ENCODE measurements at regions not wholly inside any gene's neighbourhood (a gene's known extent, or its start where the extent isn't known, plus 50 kb on each side); places are given as distances from the start of the nearest gene placed in this dataset.

GRCh38 chr11:41982975-41983374, 523.5 kb upstream of the LRRC4C start:
- no peak for ATAC-seq
- H3K4me1 Mint-ChIP-seq (ENCODE audit: low read depth) = no peaks in the 10 kb centered on the region
- ChIA-PET POLR2A (no interaction called here), CTCF (no interaction called here)
- H3K4me3 Mint-ChIP-seq = no peak overlapping the region
- H3K9me3 Mint-ChIP-seq = peaks cover 11% of the 10 kb centered on the region
- intact Hi-C loops (cut with micrococcal nuclease) = no loop called here
- TF ChIP-seq CTCF (IDR thresholded peaks at IDR 0.05) = no peak
- no peak overlapping the region for H3K27ac Mint-ChIP-seq
- H3K27me3 Mint-ChIP-seq = no peaks in the 10 kb centered on the region
- DNase-seq = no peak
- H3K36me3 Mint-ChIP-seq (ENCODE audit: low read depth) = peaks cover 1% of the 10 kb centered on the region

- no peak for ATAC-seq
- ChIA-PET CTCF (no interaction called here), POLR2A (no interaction called here)
- H3K9me3 Mint-ChIP-seq = peaks cover 7% of the 10 kb centered on the region
- H3K27ac Mint-ChIP-seq = no peak overlapping the region
- peaks cover 1% of the 10 kb centered on the region for H3K36me3 Mint-ChIP-seq (ENCODE audit: low read depth)
- no peak overlapping the region for H3K4me3 Mint-ChIP-seq
- intact Hi-C loops (cut with micrococcal nuclease) = no loop called here
- DNase-seq = no peak
- no peak for TF ChIP-seq CTCF (IDR thresholded peaks at IDR 0.05)
- no peaks in the 10 kb centered on the region for H3K27me3 Mint-ChIP-seq
- no peaks in the 10 kb centered on the region for H3K4me1 Mint-ChIP-seq (ENCODE audit: low read depth)
Measured at GRCh38 chr11:41983475-41983874, 524.0 kb upstream of the LRRC4C start.

DNA sequence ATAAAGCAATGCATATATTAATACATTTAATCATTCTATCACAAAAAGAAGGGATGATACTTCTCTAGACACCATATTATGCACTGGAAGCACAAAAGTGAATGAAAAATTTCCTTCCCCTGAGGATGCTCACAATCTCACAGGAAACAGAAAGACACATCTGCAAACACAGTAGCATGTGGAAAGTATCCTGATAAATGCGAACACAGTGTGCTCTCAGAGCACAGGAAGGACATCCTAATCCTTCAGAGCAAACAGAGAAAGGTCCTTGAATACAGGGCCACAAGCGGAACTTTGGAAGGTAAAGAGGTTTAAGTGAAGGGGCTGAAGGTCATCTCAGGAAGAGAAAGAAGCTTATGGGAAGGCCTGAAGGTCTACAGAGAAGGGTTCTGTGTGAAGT, 524.6 kb upstream of the LRRC4C start:
- no peaks in the 10 kb centered on the region for H3K4me1 Mint-ChIP-seq (ENCODE audit: low read depth)
- DNase-seq (no peak), ATAC-seq (no peak)
- no peak overlapping the region for H3K4me3 Mint-ChIP-seq
- no peaks in the 10 kb centered on the region for H3K27me3 Mint-ChIP-seq
- no peak for TF ChIP-seq CTCF (IDR thresholded peaks at IDR 0.05)
- peaks cover 1% of the 10 kb centered on the region for H3K36me3 Mint-ChIP-seq (ENCODE audit: low read depth)
- intact Hi-C loops (cut with micrococcal nuclease) = no loop called here
- no peak overlapping the region for H3K27ac Mint-ChIP-seq
- ChIA-PET CTCF (no interaction called here), POLR2A (no interaction called here)
- H3K9me3 Mint-ChIP-seq = peaks cover 7% of the 10 kb centered on the region

DNA sequence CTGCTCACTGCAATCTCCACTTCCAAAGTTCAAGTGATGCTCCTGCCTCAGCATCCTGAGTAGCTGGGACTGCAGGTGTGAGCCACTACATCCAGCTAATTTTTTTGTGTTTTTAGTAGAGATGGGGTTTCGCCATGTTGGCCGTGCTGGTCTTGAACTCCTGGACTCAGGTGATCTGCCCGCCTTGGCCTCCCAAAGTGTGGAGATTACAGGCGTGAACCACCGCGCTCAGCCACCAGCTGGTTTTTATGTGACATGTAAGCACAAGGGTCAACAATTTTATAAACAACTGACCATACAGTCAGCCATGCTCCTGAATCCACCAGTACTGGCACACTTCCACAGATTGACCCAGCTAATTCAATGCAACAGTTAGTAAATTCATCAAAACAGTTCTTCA, 526.3 kb upstream of the LRRC4C start:
- TF ChIP-seq CTCF (IDR thresholded peaks at IDR 0.05) = no peak
- H3K27me3 Mint-ChIP-seq = no peaks in the 10 kb centered on the region
- peaks cover 5% of the 10 kb centered on the region for H3K9me3 Mint-ChIP-seq
- no peaks in the 10 kb centered on the region for H3K4me1 Mint-ChIP-seq (ENCODE audit: low read depth)
- POLR2A ChIA-PET = no interaction called here
- ATAC-seq = no peak
- H3K27ac Mint-ChIP-seq = no peak overlapping the region
- no peak for DNase-seq
- no peak overlapping the region for H3K4me3 Mint-ChIP-seq
- peaks cover 1% of the 10 kb centered on the region for H3K36me3 Mint-ChIP-seq (ENCODE audit: low read depth)
- CTCF ChIA-PET = no interaction called here
- intact Hi-C loops (cut with micrococcal nuclease) = no loop called here

- CTCF ChIA-PET = no interaction called here
- no peak for ATAC-seq
- no peak for TF ChIP-seq CTCF (IDR thresholded peaks at IDR 0.05)
Measured at GRCh38 chr11:41988951-41989572, 529.6 kb upstream of the LRRC4C start.

More at GRCh38 chr11:41988951-41989572, 529.6 kb upstream of the LRRC4C start:
- Mint-ChIP-seq H3K9me3 (peaks cover 10% of the 10 kb centered on the region), H3K36me3 (ENCODE audit: low read depth) (peaks cover 1% of the 10 kb centered on the region), H3K4me1 (ENCODE audit: low read depth) (no peaks in the 10 kb centered on the region), H3K27ac (no peak overlapping the region), H3K27me3 (no peaks in the 10 kb centered on the region), H3K4me3 (no peak overlapping the region)
- no peak for DNase-seq
- POLR2A ChIA-PET = no interaction called here
- intact Hi-C loops (cut with micrococcal nuclease) = no loop called here

Data from activated CD8-positive, alpha-beta T cell treated with anti-CD3 and anti-CD28 coated beads for 36 hours (primary cell).